ENCODE measurements at regions not wholly inside any gene's neighbourhood (a gene's known extent, or its start where the extent isn't known, plus 50 kb on each side); places are given as distances from the start of the nearest gene placed in this dataset.

- H3K27ac ChIP-seq, result no peak overlapping the region
- TF ChIP-seq CTCF (conservative IDR thresholded peaks at IDR 0.05), result no peak
These were observed 97.8 kb upstream of the PPP2R2D start for GRCh38 chr10:131802996-131803395.

- H3K27ac ChIP-seq, result no peak overlapping the region
- TF ChIP-seq CTCF (conservative IDR thresholded peaks at IDR 0.05), result no peak
These were observed 96.9 kb upstream of the PPP2R2D start for GRCh38 chr10:131803860-131804425.

GRCh38 chr10:131804551-131805295, 96.1 kb upstream of the PPP2R2D start:
- no peak overlapping the region for H3K27ac ChIP-seq
- TF ChIP-seq CTCF (conservative IDR thresholded peaks at IDR 0.05), result no peak

DNA sequence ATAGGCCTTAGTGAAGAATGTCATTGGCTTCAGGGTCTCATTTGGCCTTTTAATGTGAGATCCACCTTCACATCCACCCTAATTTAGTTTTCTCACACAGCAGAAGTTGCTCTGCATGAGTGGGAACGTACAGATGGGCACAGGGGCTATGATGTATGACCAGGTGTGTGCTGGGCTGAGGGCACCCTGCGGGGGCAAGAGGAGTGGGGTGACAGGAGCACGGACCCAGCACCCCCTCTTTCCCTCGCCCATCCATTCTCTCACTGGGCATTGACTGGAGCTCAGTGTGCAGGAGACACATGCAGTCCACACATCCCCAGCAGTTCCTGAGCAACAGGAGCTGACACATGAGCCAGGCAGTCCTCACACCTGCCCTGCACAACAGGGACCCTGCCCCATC, 95.1 kb upstream of the PPP2R2D start:
- no peak overlapping the region for H3K27ac ChIP-seq
- no peak for TF ChIP-seq CTCF (conservative IDR thresholded peaks at IDR 0.05)

DNA sequence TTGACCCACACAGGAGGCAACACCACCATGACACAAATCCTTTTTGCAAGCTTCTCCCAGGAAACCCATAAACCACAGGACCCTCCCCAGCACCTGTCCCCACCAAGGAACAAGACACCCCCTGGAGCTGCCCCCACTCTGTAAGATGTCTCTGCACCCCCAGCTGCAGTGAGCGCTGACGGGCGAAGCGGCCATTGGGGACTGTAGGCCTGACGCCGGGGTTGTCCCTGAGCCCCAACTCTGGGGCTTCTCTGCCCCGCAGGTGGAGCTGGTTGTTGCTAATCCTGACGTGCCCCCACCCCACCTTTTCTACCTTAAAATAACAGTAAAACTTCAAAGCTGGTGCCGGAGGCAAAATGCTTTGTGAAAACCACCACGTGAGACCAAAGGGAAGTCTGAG, 94.7 kb upstream of the PPP2R2D start:
- H3K27ac ChIP-seq, result no peak overlapping the region
- TF ChIP-seq CTCF (conservative IDR thresholded peaks at IDR 0.05), result no peak

- H3K27ac ChIP-seq, result no peak overlapping the region
- no peak for TF ChIP-seq CTCF (conservative IDR thresholded peaks at IDR 0.05)
These were observed 94.0 kb upstream of the PPP2R2D start for GRCh38 chr10:131806646-131807317.

DNA sequence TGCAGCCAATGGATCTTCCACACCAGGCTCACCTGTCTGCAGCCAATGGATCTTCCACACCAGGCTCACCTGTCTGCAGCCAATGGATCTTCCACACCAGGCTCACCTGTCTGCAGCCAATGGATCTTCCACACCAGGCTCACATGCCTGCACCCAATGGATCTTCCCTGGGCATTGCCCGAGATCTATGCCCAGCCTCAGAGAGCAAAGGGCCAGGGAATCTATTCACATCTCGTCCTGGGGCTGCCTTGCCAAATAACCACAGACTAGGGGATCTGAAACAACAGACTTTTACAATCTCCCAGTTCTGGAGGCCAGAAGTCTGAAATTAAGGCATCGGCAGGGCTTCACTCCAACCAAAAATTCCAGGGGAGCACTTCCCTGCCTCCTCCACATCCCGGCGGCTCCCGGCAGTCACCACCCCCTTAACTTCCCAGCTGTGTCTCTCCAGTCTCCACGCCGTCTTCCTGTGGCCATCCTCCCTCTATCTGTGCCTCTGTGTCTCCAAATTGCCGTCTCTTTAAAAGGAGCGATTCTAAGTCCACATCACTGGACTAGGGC, 92.4 kb upstream of the PPP2R2D start:
- H3K27ac ChIP-seq, result no peak overlapping the region
- TF ChIP-seq CTCF (conservative IDR thresholded peaks at IDR 0.05), result no peak

All from VCaP (cell line).